Trophoblast cell (in vitro differentiated cells and primary cell): ENCODE measurements at regions not wholly inside any gene's neighbourhood (a gene's known extent, or its start where the extent isn't known, plus 50 kb on each side); places are given as distances from the start of the nearest gene placed in this dataset.

Experiments used
- DNase-seq, 2 donors: peaks; one replicate each; pipeline ENCODE4 v3.0.0-alpha.2; 2016
- H2AFZ ChIP-seq: 2 replicates; pipeline ENCODE4 v1.6.1; 2013; ENCODE audit warnings: low read length, moderate library complexity, mild to moderate bottlenecking; ENCODE audit not compliant: insufficient read depth, poor library complexity
- H2AK5ac ChIP-seq: 2 replicates; pipeline ENCODE4 v1.6.1; 2013; ENCODE audit warnings: mild to moderate bottlenecking, low read length
- H2BK120ac ChIP-seq: 2 replicates; pipeline ENCODE4 v1.6.1; 2013; ENCODE audit warnings: low read length, mild to moderate bottlenecking, moderate library complexity; ENCODE audit not compliant: insufficient read depth, poor library complexity
- H2BK12ac ChIP-seq: 2 replicates; pipeline ENCODE4 v1.6.1; 2013; ENCODE audit warnings: mild to moderate bottlenecking, low read length, moderate library complexity
- H2BK5ac ChIP-seq: 2 replicates; pipeline ENCODE4 v1.6.1; 2013; ENCODE audit warnings: low read length, low read depth, moderate library complexity, mild to moderate bottlenecking; ENCODE audit not compliant: poor library complexity
- H3K14ac ChIP-seq: 2 replicates; pipeline ENCODE4 v1.6.1; 2013; ENCODE audit warnings: mild to moderate bottlenecking, low read length
- H3K18ac ChIP-seq: 2 replicates; pipeline ENCODE4 v1.6.1; 2013; ENCODE audit warnings: mild to moderate bottlenecking, low read length
- H3K23ac ChIP-seq: 2 replicates; pipeline ENCODE4 v1.6.1; 2013; ENCODE audit warnings: low read length
- H3K27ac ChIP-seq: 2 replicates; pipeline ENCODE4 v1.5.1; 2013; ENCODE audit warnings: low read depth, mild to moderate bottlenecking, inconsistent platforms, low read length, moderate library complexity
- H3K27me3 ChIP-seq: 2 replicates; pipeline ENCODE4 v1.6.1; 2013; ENCODE audit warnings: inconsistent platforms, mild to moderate bottlenecking, low read length, moderate library complexity; ENCODE audit not compliant: insufficient read depth
- H3K36me3 ChIP-seq, 2 experiments: 1 replicate in 1 of 2; 2 replicates in 1 of 2; pipeline ENCODE4 v1.6.1; 2013; ENCODE audit warnings: low read length in 2 of 2, mild to moderate bottlenecking in 2 of 2, moderate library complexity in 1 of 2; ENCODE audit not compliant: insufficient read depth in 2 of 2, control insufficient read depth in 1 of 2
- H3K4ac ChIP-seq: 2 replicates; pipeline ENCODE4 v1.6.1; 2013; ENCODE audit warnings: low read depth, mild to moderate bottlenecking, low read length, moderate library complexity
- H3K4me1 ChIP-seq, 2 experiments: 1 replicate in 1 of 2; 2 replicates in 1 of 2; pipeline ENCODE4 v1.6.1; 2013; ENCODE audit warnings: low read length in 2 of 2, mild to moderate bottlenecking in 2 of 2, moderate library complexity in 1 of 2; ENCODE audit not compliant: insufficient read depth in 2 of 2, control insufficient read depth in 1 of 2
- H3K4me2 ChIP-seq: 2 replicates; pipeline ENCODE4 v1.6.1; 2013; ENCODE audit warnings: inconsistent platforms, mild to moderate bottlenecking, low read length, moderate library complexity
- H3K4me3 ChIP-seq: 2 replicates; pipeline ENCODE4 v1.5.1; 2013; ENCODE audit warnings: mild to moderate bottlenecking, low read depth, low read length, inconsistent platforms
- H3K79me1 ChIP-seq: one replicate; pipeline ENCODE4 v1.6.1; 2013; ENCODE audit warnings: low read length
- H3K79me2 ChIP-seq: 2 replicates; pipeline ENCODE4 v1.6.1; 2013; ENCODE audit warnings: low read length, mild to moderate bottlenecking; ENCODE audit not compliant: control insufficient read depth, insufficient read depth, poor library complexity
- H3K9ac ChIP-seq: 2 replicates; pipeline ENCODE4 v1.6.1; 2013; ENCODE audit warnings: mild to moderate bottlenecking, low read length
- H3K9me3 ChIP-seq: 2 replicates; pipeline ENCODE4 v1.6.1; 2013; ENCODE audit warnings: low read depth, mild to moderate bottlenecking, control low read depth, inconsistent platforms, low read length; ENCODE audit not compliant: insufficient read depth
- H4K12ac ChIP-seq: 2 replicates; pipeline ENCODE4 v1.6.1; 2013; ENCODE audit warnings: low read depth, mild to moderate bottlenecking, low read length, moderate library complexity
- H4K8ac ChIP-seq: 2 replicates; pipeline ENCODE4 v1.6.1; 2013; ENCODE audit warnings: low read depth, mild to moderate bottlenecking, low read length, moderate library complexity
- H4K91ac ChIP-seq: one replicate; pipeline ENCODE4 v1.6.1; 2013; ENCODE audit warnings: low read depth, mild to moderate bottlenecking, low read length, moderate library complexity
- WGBS: extraction: QIAGEN DNeasy Blood & Tissue Kit; methylation state at CpG from one replicate; pipeline ENCODE4 v1.1.7; 2013; ENCODE audit warnings: missing lambda C conversion rate; ENCODE audit not compliant: insufficient read length, insufficient coverage; ENCODE audit errors: extremely low coverage; 5-methylcytosine and 5-hydroxymethylcytosine counted together

DNA sequence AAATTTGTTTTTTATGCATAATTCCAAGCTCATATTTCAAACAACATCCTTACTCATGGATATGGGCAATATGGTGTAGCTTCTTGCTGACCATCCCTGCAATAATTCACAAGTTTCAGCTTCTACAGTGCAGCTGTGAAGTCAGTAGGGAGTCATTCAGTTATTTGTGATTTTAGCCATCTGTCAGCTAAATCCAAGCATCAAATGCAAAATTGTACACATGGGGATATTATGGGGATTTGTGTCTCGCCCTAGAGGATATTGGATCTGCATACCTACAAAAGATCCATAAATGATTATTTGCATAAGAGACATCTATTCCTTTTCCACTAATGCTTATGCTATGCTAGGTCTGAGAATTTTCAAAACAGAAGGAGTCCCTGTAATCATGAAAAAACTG lies 217.9 kb upstream of the SLITRK5 start:
- Histone ChIP-seq H3K4me3 (no peak overlapping the region), H2BK120ac (no peak overlapping the region), H3K14ac (no peak overlapping the region), H3K27ac (no peak overlapping the region), H3K4me1 (no peaks in the 10 kb centered on the region), H3K23ac (no peak overlapping the region), H4K91ac (no peak overlapping the region), H2BK12ac (no peak overlapping the region), H4K8ac (no peak overlapping the region), H3K9me3 (no peaks in the 10 kb centered on the region), H3K79me2 (no peaks in the 10 kb centered on the region), H3K27me3 (no peaks in the 10 kb centered on the region), H3K4ac (no peak overlapping the region), H2AFZ (no peak overlapping the region), H3K79me1 (no peaks in the 10 kb centered on the region), H3K4me2 (no peak overlapping the region), H3K9ac (no peak overlapping the region), H2AK5ac (no peak overlapping the region), H3K18ac (no peak overlapping the region), H3K36me3 (no peaks in the 10 kb centered on the region), H2BK5ac (no peak overlapping the region), H4K12ac (no peak overlapping the region)
- DNase-seq, result no peak
- no CpG with 5 or more reads among the region's 1 CpG for WGBS

DNA sequence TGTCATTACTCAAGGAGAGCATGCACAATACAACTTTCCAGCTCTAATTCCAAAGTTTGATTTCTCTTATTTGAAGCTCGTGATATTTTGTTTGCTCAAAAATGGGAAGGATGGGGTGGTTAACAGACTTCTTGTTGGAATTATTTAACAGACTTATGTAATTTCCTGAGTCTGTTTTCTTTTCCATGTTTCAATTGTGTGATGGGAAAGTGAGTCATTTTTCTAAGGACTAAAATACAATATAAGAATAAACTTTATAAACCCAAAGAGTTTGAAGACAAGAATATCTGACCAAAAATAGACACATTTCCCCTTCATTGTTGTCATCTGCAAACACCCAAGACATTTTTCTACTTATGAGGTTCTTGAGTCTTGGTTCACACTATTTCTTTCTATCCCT lies 211.8 kb upstream of the SLITRK5 start:
- Histone ChIP-seq H4K12ac (no peak overlapping the region), H3K79me2 (no peaks in the 10 kb centered on the region), H3K4me3 (no peak overlapping the region), H2BK12ac (no peak overlapping the region), H3K23ac (no peak overlapping the region), H3K4me1 (no peaks in the 10 kb centered on the region), H3K14ac (no peak overlapping the region), H2BK5ac (no peak overlapping the region), H2BK120ac (no peak overlapping the region), H3K4me2 (no peak overlapping the region), H3K4ac (no peak overlapping the region), H3K18ac (no peak overlapping the region), H3K79me1 (no peaks in the 10 kb centered on the region), H4K91ac (no peak overlapping the region), H4K8ac (no peak overlapping the region), H2AFZ (no peak overlapping the region), H3K36me3 (no peaks in the 10 kb centered on the region), H3K27me3 (no peaks in the 10 kb centered on the region), H3K27ac (no peak overlapping the region), H3K9ac (no peak overlapping the region), H2AK5ac (no peak overlapping the region), H3K9me3 (no peaks in the 10 kb centered on the region)
- no CpG with 5 or more reads among the region's 1 CpG for WGBS
- no peak for DNase-seq

DNA sequence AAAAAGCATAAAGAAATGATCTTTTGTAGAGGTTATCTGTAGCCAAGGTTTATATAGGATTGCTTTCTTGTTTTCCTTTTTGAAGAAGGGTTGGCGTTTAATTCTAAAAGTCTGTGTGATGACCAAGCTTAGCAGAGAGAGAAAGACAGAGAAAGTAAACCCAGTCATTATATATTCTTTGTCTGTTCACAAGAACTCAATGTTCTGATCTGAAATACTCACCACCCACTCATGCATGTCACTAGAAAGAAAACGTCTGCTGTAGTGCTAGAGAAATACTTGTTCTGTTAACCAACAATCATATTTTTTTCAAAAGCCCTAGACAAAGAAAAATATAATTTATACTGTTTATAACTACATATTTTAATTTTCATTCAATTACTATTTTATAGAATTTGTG lies 173.7 kb upstream of the SLITRK5 start:
- Histone ChIP-seq H4K12ac (no peak overlapping the region), H3K18ac (no peak overlapping the region), H3K4me1 (no peaks in the 10 kb centered on the region), H4K91ac (no peak overlapping the region), H3K9me3 (no peaks in the 10 kb centered on the region), H3K23ac (no peak overlapping the region), H3K4me2 (no peak overlapping the region), H3K4me3 (no peak overlapping the region), H2AFZ (no peak overlapping the region), H2BK12ac (no peak overlapping the region), H3K27me3 (no peaks in the 10 kb centered on the region), H3K9ac (no peak overlapping the region), H4K8ac (no peak overlapping the region), H3K79me1 (no peaks in the 10 kb centered on the region), H3K79me2 (no peaks in the 10 kb centered on the region), H2AK5ac (no peak overlapping the region), H2BK120ac (no peak overlapping the region), H3K4ac (no peak overlapping the region), H3K14ac (no peak overlapping the region), H3K36me3 (no peaks in the 10 kb centered on the region), H3K27ac (no peak overlapping the region), H2BK5ac (no peak overlapping the region)
- no peak for DNase-seq
- WGBS, result no CpG with 5 or more reads among the region's 2 CpGs

DNA sequence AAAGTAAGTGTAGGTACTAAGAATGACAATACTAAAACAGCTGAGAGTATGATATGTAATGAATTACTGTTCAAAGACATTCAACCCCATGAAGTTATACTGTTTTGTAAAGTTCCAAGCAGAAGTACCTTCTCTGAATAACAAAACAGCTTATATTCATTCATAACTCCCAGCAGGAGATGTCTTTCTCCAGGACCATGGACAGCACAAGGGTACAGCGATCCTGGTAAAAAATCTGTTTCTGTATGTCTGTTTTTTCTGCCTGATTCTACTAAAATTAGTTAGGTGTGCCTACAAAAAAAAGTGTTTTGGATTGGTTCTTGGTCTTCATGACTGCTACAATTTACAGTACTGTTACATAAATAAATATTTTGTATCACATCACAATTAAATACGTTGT lies 172.5 kb upstream of the SLITRK5 start:
- Histone ChIP-seq H3K4ac (no peak overlapping the region), H3K4me1 (no peaks in the 10 kb centered on the region), H3K4me2 (no peak overlapping the region), H3K79me2 (no peaks in the 10 kb centered on the region), H3K23ac (no peak overlapping the region), H2AFZ (no peak overlapping the region), H2AK5ac (no peak overlapping the region), H4K8ac (no peak overlapping the region), H2BK5ac (no peak overlapping the region), H3K27ac (no peak overlapping the region), H3K9me3 (no peaks in the 10 kb centered on the region), H4K91ac (no peak overlapping the region), H3K9ac (no peak overlapping the region), H3K27me3 (no peaks in the 10 kb centered on the region), H3K14ac (no peak overlapping the region), H3K18ac (no peak overlapping the region), H3K79me1 (no peaks in the 10 kb centered on the region), H2BK120ac (no peak overlapping the region), H2BK12ac (no peak overlapping the region), H3K4me3 (no peak overlapping the region), H3K36me3 (no peaks in the 10 kb centered on the region), H4K12ac (no peak overlapping the region)
- peak in 1 of 2 donors; percentile 7 for DNase-seq
- no CpG with 5 or more reads among the region's 2 CpGs for WGBS
